NK-92 (cell line): ENCODE measurements at regions not wholly inside any gene's neighbourhood (a gene's known extent, or its start where the extent isn't known, plus 50 kb on each side); places are given as distances from the start of the nearest gene placed in this dataset.

Source experiments
- DNase-seq: peaks from one replicate; lab custom pipeline; 2025; ENCODE audit not compliant: unreplicated experiment; lab: John Stamatoyannopoulos, UW

GRCh38 chr20:24199501-24199900, 210.9 kb upstream of the GGTLC1 start:
- no peak for DNase-seq

GRCh38 chr20:24194143-24194542, 205.6 kb upstream of the GGTLC1 start:
- no peak for DNase-seq

- DNase-seq: no peak
Measured at GRCh38 chr20:24190905-24191304, 202.3 kb upstream of the GGTLC1 start.

GRCh38 chr20:24185791-24186190, 197.2 kb upstream of the GGTLC1 start:
- DNase-seq: no peak

GRCh38 chr20:24181151-24181550, 192.6 kb upstream of the GGTLC1 start:
- DNase-seq: no peak

GRCh38 chr20:24169256-24169655, 180.7 kb upstream of the GGTLC1 start:
- no peak for DNase-seq

- no peak for DNase-seq
Measured at GRCh38 chr20:24166412-24166811, 177.8 kb upstream of the GGTLC1 start.

GRCh38 chr20:24166123-24166381, 177.5 kb upstream of the GGTLC1 start:
- DNase-seq: no peak

GRCh38 chr20:24165301-24166122, 176.9 kb upstream of the GGTLC1 start:
- DNase-seq: no peak

- no peak for DNase-seq
Measured at GRCh38 chr20:24164360-24164759, 175.8 kb upstream of the GGTLC1 start.

- DNase-seq: no peak
Measured at GRCh38 chr20:24163506-24163905, 174.9 kb upstream of the GGTLC1 start.

GRCh38 chr20:24160563-24161281, 172.1 kb upstream of the GGTLC1 start:
- DNase-seq: no peak

- DNase-seq: no peak
Measured at GRCh38 chr20:24158281-24158680, 169.7 kb upstream of the GGTLC1 start.

- no peak for DNase-seq
Measured at GRCh38 chr20:24157213-24157612, 168.6 kb upstream of the GGTLC1 start.

GRCh38 chr20:24153101-24154040, 164.8 kb upstream of the GGTLC1 start:
- no peak for DNase-seq

- no peak for DNase-seq
Measured at GRCh38 chr20:24151621-24152294, 163.2 kb upstream of the GGTLC1 start.

GRCh38 chr20:24150406-24150805, 161.8 kb upstream of the GGTLC1 start:
- DNase-seq: no peak

- DNase-seq: no peak
Measured at GRCh38 chr20:24149881-24150307, 161.3 kb upstream of the GGTLC1 start.

GRCh38 chr20:24149175-24149574, 160.6 kb upstream of the GGTLC1 start:
- DNase-seq: no peak

GRCh38 chr20:24148372-24148771, 159.8 kb upstream of the GGTLC1 start:
- DNase-seq: no peak

GRCh38 chr20:24147961-24148360, 159.4 kb upstream of the GGTLC1 start:
- no peak for DNase-seq
